ENCODE measurements at regions not wholly inside any gene's neighbourhood (a gene's known extent, or its start where the extent isn't known, plus 50 kb on each side); places are given as distances from the start of the nearest gene placed in this dataset.

GRCh38 chr2:185188656-185189055, 549.9 kb upstream of the FSIP2 start:
- no peak for TF ChIP-seq JUND (IDR thresholded peaks at IDR 0.05)
- no peak for TF ChIP-seq CTCF (IDR thresholded peaks at IDR 0.05)
- no peak for TF ChIP-seq SMC3 (IDR thresholded peaks at IDR 0.05; ENCODE audit: low read depth, low read length)
- TF ChIP-seq USF2 (IDR thresholded peaks at IDR 0.05; ENCODE audit: borderline replicate concordance, low read depth, low read length) = no peak
- TF ChIP-seq MAX (IDR thresholded peaks at IDR 0.05; ENCODE audit: low read depth) = no peak
